Stimulated activated CD8-positive, alpha-beta memory T cell treated with anti-CD3 and anti-CD28 coated beads, Interleukin-2, amount 100 ng/mL, for 48 hours (primary cell): ENCODE measurements at regions not wholly inside any gene's neighbourhood (a gene's known extent, or its start where the extent isn't known, plus 50 kb on each side); places are given as distances from the start of the nearest gene placed in this dataset.

Experiments used
- DNase-seq, 2 donors: peaks; one replicate each; pipeline ENCODE4 v3.0.0-alpha.2; 2020; ENCODE audit warnings: low read depth in 2 of 2

DNA sequence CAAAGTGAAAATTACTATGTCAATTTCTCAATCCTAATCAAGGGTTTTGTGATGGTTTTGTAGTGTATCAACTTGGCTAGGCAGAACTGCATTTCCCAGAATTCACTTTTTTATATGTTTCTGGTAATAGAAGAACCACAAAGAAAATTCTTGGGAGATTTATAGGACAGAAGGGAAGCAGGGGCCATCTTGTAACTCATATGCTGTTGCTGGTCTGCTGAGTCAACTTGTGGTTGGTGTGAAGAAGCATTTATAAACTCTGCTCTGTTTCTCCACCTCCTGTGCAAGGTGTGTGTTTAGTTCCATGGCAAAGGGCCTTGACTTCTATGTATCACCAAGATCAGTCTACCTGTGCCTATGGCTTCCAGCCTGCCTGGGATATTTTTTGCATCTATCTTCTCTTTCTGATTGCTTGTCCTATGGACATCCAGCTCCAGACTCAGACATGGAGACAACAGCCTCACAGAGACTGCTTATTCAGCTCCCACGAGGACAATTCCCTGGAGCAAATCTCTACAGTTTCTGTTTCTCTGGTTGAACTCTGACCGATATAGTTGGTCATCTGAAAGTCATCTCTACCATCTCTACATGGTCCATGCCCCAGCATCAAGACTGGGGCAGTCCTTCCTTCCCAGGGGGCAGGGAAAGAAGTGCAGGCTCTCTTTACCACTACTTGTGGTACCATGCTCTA lies 364.3 kb upstream of the DDHD1 start:
- DNase-seq: no peak

DNA sequence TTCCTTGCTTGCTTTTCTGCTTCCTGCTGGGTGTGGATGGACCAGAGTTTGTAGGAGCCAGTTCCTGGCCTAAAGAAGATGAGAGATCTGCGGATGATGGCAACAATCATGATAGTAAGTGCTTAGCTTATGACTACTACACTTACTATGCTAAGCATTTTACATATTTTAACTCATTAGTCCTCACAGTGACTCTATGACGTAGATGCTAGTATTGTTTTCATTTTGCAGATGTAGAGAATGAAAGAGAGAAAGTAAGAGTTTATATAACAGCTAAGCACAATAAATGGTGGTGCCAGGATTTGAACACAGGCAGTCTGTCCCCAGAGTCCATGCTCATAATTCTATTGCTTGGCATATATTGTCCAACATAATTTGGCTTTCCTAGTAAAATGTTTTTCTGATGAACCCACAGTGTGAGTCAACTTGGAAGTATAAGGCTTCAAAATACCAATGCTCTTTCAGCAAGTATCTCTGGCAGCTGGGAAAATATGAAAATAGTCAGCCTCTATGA lies 363.2 kb upstream of the DDHD1 start:
- no peak for DNase-seq

DNA sequence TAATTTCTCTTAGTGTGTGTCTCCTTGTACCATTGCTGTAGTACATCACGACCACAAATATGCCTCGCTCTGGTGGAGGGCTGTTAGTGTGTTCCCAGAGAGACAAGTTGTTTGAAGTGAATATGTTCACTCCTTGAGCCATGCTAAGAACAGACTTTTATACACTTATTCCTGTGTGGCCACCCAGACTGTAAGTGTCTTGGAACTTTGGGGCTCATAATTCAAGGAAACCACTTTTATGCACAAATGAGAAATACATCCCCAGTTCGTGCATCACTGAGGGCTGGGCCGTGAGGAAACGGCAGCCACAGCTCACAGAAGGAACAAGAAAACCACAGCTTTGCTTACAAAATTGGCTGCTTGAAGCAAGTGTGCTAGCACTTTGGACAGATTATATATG lies 362.2 kb upstream of the DDHD1 start:
- no peak for DNase-seq

DNA sequence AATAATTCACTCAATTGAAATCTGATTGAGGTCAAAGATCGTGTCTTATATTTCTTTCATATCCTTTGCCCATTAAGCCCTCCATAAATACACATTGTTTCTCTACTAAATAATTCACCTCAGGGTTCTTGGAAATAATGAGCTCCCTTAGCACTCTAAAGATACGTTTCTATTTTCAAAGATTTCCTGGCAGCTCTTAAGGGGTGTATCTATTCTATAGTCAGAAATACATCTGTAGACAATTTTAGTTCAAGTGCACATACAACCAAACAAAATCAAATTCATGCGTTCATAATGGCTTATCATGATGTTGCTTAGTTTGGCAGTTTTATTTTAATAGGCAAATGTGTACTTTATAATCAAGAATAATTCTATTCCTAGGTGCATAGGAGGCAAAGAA lies 361.1 kb upstream of the DDHD1 start:
- DNase-seq: no peak

DNA sequence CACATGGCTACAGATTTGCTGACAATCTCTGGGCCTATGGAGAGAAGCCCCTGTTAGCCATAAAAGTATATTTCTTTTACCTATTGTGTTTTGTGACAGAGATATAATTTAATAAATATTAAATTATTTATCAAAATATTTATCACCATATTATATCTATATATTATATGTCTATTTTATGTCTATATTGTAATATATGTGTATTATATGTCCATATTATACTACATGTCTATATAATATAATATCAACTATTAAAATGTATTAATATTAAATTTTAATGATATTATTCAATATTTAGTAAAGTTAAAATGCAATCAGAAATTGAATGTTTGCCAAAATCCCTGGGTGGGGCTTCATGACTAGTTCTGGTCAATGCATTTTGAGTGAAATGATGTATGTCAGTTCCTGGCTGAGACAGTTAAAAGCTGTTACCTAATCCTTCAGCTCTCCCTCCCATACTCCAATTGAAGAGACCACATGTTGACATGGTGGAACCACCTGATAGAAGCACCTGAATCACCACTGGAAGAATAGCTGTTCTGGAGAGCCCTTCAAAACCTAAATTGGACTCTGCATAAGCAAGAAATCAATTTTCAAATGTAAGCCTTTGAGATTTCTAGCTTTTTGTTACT lies 357.3 kb upstream of the DDHD1 start:
- no peak for DNase-seq

DNA sequence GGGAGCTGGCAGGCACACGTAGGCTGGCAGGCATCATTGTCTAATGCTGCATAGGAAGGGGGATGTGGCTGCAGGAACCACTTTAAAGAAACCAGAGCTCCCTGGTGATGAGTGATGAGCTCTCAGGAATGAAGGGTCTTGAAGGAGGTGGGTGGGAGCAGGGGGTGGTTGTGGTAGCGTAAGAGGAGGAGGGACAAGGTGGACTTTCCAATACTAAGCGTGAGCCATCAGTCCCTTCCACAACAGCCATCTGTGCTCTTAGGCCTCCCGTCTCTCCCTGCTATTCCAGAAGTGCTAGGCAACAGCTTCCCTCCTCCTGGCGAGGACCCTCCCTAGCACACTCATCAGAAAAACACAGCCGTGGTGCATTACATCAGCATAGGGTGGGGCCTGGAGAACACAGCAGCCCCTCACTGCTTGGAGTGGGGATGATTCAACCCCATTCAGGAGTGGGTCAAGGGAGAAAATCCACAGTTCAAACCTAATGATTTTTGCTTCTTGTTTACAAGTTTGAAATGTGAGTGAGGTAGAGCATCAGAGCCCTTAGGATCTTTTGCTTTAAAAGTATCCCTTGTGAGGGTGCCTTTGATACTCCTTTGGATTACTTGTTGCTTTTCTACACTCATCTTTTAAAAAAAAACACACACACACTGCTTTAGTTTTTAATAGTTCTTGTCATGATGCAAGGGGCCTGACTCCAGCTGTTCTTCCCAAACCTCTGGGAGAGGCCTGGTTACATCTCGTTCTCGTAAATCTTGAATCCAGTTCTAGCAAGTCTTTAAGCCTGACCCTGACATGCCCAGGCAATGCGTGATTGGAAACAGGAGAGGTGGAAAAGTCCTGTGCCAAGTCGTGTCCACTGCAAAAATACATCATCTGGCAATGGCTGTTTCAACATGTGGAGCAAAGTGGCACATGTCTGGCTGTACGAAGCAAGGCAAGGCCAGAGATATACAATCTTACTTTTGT lies 356.4 kb upstream of the DDHD1 start:
- no peak for DNase-seq

DNA sequence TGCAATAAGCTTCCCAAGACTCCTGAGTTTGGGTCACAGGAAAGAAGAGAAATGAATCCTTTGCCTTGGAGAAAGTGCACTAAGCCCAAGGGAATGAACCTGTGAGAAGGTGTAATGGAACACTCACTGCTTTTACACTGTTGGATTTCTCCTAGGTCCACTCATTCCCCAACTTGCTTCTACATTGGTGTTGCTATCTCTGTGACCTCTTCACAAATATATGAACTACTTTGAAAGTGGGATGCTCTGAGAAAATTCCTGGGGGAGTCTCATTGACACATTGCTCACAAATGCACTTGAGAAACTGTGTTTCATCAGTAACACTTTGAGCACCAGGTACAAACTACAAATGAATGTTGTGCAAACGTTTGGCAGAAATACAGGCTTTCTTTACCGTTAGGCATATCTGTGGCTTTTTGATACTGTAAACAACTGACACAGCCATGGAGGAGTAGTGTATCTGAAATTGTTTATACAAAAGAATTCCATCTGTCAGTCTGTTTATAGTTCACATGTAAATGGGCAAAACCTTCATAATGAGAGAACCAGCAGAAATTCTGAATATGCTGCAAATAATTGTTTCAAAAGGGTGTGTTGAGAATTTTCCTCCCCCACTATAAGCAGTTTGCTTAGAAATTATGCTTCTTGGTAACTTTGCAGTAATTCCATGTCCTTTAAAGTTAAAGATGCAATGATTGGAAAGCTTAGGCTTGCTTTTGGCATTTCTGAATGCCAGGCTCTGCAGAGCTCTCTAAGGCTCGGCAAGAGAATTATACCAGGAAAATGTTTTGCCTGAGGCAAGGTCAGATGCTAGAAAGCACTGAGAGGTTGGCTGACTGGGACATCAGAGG lies 348.5 kb upstream of the DDHD1 start:
- DNase-seq: no peak

DNA sequence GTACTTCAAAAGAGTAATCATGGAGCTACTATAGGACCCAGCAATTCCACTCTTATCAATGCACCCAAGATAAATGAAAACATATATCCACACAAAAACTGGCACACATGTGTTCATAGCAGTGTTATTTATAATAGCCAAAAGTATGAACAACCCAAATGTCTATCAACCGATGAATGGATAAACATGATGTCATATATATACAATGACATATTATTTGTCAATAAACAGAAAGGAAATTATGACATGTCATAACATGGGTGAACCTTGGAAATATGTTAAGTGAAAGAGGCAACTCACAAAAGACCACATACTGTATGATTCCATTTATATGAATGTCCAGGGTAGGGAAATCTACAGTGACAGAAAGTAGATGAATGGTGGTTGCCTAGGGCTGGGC lies 347.1 kb upstream of the DDHD1 start:
- no peak for DNase-seq

DNA sequence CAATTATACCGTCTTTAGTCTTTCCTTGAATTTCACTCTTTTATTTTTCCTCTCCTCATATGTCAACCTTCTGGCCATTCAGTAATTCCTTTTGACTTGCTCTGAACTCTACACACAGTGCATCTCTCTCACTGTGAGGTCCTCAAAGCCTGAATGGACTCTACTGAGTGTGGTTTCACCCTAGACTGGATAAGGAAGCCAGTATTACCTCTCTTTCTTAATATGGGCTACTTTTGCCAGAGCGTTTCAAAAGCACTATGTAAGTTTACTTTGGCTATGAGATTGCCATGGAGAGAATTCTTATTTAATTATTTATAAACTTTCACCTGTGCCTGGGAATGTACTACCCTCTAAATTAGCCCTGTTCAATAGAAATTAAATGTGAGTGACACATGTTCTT lies 343.5 kb upstream of the DDHD1 start:
- DNase-seq: no peak

DNA sequence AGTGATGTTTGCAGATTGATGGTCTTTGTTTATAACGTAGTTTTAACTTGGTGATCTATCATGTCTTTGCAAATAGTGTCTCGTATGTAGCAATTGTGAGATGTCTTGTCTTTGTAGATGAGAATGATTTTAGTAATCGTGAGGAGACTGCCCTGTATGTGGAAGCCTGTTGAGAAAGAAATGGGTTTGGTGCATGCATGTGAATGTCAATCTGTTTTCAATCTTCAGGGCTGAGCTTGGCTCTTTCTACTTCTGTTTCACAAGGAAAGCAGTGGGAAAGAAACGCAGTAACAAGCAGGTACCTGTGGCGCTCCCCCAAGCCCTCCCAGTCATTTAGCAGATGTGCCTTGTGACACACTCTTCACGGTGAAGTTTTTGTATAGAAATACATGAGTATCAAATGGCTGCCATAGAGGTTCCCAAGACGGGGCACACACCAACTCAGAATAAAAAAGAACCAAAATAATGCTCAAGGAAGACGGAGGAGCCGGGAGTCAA lies 342.8 kb upstream of the DDHD1 start:
- no peak for DNase-seq

DNA sequence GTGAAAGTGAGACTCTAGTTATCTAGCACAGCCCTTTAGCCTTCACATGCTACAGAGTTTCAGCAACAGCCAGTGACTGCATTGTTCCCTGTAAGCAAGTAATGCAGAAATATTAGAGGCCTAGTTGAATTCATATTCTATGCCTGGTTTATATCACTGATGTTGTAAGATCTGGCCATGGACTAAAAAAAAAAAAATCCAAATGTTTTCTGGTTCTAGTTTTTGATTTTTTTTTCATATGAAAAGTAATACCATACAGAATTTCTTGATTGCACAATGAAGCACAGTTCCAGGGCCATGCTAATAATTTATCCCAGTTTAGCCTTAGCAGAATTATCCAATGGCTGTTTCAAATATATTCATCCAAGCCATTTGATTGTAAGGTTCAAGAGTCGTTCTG lies 341.5 kb upstream of the DDHD1 start:
- DNase-seq: no peak

DNA sequence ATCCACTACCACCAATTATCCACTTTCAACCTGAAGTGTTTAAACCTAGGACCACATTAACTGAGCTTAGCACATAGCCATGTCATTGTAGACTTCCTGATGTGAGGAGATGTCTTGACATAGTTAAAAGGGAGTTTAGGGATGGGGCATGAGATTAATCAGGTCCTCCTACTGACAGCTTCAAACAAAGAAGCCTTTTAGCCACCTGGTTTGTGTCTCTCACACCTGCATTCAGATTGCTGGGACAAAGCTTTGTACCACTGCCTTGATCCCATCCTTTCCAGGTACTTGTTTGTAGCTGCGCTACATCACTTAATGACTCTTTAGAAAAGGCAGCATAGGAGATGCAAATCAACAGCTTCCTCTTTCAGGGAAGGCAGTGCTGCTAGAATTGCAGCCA lies 340.7 kb upstream of the DDHD1 start:
- no peak for DNase-seq

DNA sequence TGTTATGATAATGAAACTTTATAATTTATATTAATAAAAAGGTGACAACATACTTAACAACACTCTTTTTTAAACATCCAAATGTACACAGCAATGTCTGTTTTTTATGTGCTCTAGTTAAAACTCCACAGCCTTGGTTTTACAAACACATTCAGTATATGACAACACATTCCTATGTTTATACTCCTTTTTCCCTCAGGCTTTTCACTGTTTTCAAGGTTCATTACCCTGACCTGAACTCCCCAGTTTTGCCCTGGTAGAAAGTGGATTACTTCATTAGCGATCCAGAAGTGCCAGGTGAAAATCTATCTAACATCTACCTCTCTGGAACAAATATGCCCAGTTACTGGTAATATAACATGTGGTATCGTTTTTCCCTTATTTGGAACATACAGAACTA lies 340.2 kb upstream of the DDHD1 start:
- DNase-seq: no peak

DNA sequence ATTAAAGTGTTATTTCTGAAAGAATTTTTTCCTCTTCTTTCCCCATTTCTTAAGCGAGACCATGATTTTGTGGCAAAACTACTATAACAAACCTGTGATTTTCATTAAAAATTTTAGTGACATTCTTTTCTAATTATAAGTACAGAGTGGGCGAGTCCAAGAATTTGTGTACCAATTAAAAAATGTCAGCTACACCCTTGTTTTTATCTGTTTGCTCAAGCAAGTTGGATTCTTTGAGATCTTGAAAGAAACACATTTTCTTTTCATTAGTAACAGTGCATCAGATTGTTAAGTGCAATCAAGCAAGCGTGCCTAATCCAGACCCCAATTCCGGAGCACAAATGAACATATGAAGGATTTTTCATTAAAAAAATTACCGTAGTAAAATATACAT lies 338.8 kb upstream of the DDHD1 start:
- DNase-seq: no peak

DNA sequence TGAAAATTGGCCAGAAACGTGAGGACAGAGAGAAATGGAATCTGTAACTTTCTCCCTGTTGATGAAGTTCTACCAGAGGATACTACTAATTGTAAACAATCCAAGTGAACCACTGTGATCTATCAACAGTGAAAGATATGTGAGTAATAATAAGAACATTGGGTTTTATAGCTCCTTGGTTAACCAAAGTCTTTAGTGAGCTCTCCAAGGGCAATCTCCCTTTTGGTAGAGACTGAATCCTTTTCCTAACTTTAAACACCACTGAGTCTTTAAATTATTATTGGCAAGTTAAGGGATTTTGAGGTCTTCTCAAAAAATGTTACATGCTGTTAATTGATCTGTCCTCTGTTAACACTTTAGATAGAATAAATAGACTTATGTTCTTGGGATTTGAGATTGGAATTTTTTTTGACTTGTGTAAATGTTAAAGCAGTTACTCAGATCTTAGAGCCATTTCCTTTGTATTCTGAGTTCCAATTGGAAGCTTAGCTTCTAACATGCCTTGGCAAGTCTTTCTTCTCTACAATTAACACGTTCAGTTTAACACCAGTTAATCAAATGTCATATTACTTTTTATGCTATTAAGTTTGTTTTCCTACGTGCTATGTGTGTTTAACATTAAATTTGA lies 338.2 kb upstream of the DDHD1 start:
- no peak for DNase-seq

DNA sequence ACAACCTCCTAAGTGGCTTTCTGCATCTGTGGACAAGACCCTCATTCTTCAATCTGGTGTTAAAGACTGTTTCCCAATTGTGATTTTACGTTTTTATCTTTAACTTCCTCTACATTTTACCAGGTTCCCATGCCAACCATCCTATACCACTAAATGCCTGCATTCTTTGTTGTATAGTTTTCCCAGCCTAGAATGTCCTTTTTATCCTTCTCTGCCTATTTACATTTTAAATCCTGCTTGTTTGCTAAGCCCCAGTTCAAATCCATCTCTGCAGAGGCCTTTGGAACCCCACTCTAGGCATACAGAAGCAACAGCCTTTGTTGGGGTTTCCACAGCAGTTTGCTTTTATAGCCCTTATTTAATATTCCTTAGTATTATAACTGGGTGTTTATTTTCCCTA lies 325.1 kb upstream of the DDHD1 start:
- DNase-seq: no peak

DNA sequence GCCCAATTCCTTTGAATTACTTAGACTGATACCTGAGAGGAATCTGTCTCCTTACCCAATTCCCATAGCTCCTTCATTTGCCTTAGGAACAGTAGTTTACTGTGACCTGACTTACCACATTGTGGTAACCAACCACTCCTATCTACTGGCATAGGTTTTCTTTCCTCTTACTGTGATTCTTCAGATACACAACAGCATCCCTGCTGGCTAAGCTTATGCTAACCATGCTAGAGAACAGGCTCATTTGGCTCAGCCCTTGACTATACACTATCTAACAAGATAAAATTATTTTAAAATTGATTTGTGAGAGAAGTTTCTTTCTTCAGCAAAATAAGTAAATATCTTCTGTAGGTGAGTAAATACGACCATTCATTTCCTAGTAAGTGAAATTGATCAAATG lies 320.4 kb upstream of the DDHD1 start:
- no peak for DNase-seq

DNA sequence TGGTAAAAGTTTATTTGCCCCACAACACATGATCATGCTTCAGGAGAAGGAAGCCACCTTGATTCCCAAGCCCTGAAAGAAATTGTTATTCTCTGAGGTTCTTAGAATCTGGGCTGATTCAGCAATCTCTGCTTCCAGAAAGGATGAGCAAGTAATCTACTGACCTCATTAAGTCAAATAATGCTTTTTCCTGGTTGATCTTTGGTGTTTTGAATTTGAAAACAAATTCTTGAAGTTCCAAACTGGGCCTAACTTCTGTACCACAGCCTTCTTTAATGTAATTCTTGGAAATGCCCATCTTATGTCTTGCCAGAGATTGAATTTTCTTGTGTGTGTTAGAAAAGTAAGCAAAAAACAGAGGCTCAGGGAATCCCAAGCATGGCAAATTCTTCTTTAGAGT lies 319.2 kb upstream of the DDHD1 start:
- DNase-seq: no peak

DNA sequence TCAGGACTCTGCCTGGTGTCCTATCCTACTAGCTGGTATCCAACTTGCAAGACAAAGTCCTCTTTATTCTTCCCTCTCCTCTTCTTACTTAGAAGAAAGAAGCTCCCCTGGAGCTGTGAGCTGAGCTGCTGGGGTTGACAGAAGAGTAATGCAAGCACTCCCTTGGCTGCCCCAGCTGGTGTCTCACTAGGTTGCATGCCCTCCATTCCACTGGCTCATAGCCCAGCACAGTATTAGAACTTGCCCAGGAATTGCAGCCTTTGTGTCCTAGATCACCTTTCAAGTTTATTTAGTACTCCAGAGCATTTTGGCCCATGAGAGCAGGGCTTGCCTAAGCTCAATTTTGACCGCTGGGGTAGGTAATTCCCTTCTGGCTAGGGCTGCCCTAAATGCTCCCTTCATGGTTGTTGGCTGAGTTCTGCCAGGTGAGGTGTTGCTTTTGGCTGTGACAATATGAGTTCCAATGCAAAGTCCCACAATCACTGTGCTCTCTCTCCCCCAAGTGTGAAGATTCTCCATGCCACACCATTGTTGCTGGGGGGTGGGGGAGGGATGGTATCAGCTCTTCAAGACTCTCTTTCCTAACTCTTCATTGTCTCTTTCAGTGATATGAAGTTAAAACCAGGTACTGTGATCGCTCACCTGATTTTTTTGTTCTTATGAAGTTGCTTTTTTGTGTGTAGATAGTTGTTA lies 317.4 kb upstream of the DDHD1 start:
- DNase-seq: no peak

DNA sequence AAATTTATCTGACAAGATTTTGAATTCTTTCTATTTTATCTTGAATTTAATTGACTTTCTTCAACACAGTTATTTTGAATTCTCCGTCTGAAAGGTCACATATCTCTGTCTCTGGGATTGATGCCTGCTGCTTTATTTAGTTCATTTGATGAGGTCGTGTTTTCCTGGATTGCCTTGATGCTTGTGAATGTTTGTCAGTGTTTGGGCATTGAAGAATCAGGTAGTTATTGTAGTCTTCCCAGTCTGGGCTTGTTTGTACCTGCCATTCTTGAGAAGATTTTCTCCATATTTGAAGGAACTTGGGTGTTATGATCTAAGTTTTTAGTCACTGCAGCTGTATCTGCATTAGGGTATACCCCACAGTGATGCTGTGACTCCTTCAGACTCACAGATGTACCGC lies 315.8 kb upstream of the DDHD1 start:
- no peak for DNase-seq
